ENCODE measurements at regions not wholly inside any gene's neighbourhood (a gene's known extent, or its start where the extent isn't known, plus 50 kb on each side); places are given as distances from the start of the nearest gene placed in this dataset.

DNA sequence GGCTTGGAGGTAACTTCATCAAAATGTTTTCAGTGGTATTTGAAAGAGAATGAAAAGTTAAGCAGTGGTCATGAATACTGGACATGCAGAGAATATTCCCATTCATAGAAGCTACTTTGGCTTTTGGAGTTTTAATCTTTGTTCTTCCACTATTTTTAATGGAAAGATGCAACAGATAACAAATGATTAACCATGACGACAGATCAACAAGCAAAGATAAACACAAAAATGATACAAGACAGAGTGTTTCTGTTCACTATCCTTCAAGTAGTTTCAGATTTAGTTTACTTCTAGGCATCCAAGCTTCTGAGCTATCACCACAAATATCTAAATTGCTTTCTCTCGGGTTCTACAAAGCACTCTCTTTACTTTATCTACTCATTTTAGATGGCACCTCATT is 1004.9 kb upstream of the ADGRL3 start:
- CTCF ChIA-PET = no interaction called here
- H3K27me3 Mint-ChIP-seq (ENCODE audit: unreplicated experiment) = no peaks in the 10 kb centered on the region
- H3K9me3 Mint-ChIP-seq (ENCODE audit: low read depth, unreplicated experiment) = no peaks in the 10 kb centered on the region
- TF ChIP-seq, protein P1, sequence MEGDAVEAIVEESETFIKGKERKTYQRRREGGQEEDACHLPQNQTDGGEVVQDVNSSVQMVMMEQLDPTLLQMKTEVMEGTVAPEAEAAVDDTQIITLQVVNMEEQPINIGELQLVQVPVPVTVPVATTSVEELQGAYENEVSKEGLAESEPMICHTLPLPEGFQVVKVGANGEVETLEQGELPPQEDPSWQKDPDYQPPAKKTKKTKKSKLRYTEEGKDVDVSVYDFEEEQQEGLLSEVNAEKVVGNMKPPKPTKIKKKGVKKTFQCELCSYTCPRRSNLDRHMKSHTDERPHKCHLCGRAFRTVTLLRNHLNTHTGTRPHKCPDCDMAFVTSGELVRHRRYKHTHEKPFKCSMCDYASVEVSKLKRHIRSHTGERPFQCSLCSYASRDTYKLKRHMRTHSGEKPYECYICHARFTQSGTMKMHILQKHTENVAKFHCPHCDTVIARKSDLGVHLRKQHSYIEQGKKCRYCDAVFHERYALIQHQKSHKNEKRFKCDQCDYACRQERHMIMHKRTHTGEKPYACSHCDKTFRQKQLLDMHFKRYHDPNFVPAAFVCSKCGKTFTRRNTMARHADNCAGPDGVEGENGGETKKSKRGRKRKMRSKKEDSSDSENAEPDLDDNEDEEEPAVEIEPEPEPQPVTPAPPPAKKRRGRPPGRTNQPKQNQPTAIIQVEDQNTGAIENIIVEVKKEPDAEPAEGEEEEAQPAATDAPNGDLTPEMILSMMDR (IDR thresholded peaks at IDR 0.05; ENCODE audit: unreplicated experiment) = no peak
- BruUV-seq (replicated peaks) = no TSS peak
- no peak overlapping the region for H3K27ac Mint-ChIP-seq (ENCODE audit: unreplicated experiment)
- no peak overlapping the region for H3K4me3 Mint-ChIP-seq (ENCODE audit: low read depth, unreplicated experiment)
- H3K36me3 Mint-ChIP-seq (ENCODE audit: insufficient read depth, unreplicated experiment) = no peaks in the 10 kb centered on the region
- intact Hi-C loops (cut with micrococcal nuclease; ENCODE audit: unreplicated experiment) = no loop called here
- DNase-seq = no peak
- H3K4me1 Mint-ChIP-seq (ENCODE audit: low read depth, unreplicated experiment) = no peaks in the 10 kb centered on the region

DNA sequence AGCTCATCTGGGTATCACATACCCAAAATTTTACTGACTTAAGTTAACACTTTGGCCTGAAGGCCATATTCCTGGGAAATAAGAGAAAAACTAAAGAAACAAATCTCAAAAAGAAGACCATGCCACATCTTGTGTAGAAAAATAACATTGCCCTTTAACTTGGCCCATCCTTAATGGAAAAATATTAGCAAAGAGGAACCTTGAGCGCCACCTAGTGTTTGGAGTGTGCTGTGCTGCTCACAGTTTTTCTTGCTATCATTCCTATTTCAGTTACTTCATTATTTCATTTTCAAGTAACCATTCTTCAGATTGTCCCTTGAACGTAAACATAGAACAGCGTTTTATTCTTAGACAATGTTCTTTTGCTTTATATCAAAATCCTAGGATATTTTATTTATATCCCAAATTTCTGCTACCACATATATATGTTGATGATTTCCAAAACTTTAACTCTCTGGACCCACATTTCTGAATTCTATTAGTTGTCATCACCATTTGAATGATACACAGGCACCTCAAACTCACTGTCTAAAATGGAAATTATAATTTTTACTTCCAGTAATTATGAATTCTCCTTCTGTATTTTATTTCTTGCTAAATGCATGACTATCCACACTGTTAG is 999.0 kb upstream of the ADGRL3 start:
- H3K27ac Mint-ChIP-seq (ENCODE audit: unreplicated experiment) = no peak overlapping the region
- peak; percentile 34 for DNase-seq
- no peak overlapping the region for H3K4me3 Mint-ChIP-seq (ENCODE audit: low read depth, unreplicated experiment)
- H3K4me1 Mint-ChIP-seq (ENCODE audit: low read depth, unreplicated experiment) = no peaks in the 10 kb centered on the region
- TF ChIP-seq, protein P1 (IDR thresholded peaks at IDR 0.05; ENCODE audit: unreplicated experiment) = peak; percentile 49
- H3K36me3 Mint-ChIP-seq (ENCODE audit: insufficient read depth, unreplicated experiment) = no peaks in the 10 kb centered on the region
- H3K27me3 Mint-ChIP-seq (ENCODE audit: unreplicated experiment) = no peaks in the 10 kb centered on the region
- intact Hi-C loops (cut with micrococcal nuclease; ENCODE audit: unreplicated experiment) = loop anchor here (2.0 kb wide), 1 partner anchor 954 kb away; no protein-coding TSS in a partner anchor
- CTCF ChIA-PET = no interaction called here
- no TSS peak for BruUV-seq (replicated peaks)
- no peaks in the 10 kb centered on the region for H3K9me3 Mint-ChIP-seq (ENCODE audit: low read depth, unreplicated experiment)

DNA sequence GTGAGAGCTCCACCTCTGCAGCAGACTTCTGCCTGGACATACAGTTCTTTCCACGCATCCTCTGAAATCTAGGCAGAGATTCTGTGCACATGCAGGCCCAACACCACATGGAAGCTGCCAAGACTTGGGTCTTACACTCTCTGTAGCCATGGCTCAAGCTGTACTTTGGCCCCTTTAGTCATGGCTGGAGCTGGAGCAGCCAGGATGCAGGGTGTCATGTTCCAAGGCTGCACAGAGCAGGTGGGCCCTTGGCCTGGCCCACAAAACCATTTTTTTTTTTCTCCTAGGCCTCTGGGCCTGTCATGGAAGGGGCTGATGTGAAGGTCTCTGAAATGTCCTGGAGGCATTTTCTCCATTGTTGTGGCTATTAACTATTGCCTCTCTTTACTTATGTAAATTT is 990.5 kb upstream of the ADGRL3 start:
- Mint-ChIP-seq H3K9me3 (ENCODE audit: low read depth, unreplicated experiment) (peaks cover 4% of the 10 kb centered on the region), H3K4me3 (ENCODE audit: low read depth, unreplicated experiment) (no peak overlapping the region), H3K4me1 (ENCODE audit: low read depth, unreplicated experiment) (no peaks in the 10 kb centered on the region), H3K27ac (ENCODE audit: unreplicated experiment) (no peak overlapping the region), H3K27me3 (ENCODE audit: unreplicated experiment) (no peaks in the 10 kb centered on the region), H3K36me3 (ENCODE audit: insufficient read depth, unreplicated experiment) (no peaks in the 10 kb centered on the region)
- no TSS peak for BruUV-seq (replicated peaks)
- no peak for DNase-seq
- intact Hi-C loops (cut with micrococcal nuclease; ENCODE audit: unreplicated experiment) = no loop called here
- TF ChIP-seq, protein P1 (IDR thresholded peaks at IDR 0.05; ENCODE audit: unreplicated experiment) = no peak
- CTCF ChIA-PET = no interaction called here

DNA sequence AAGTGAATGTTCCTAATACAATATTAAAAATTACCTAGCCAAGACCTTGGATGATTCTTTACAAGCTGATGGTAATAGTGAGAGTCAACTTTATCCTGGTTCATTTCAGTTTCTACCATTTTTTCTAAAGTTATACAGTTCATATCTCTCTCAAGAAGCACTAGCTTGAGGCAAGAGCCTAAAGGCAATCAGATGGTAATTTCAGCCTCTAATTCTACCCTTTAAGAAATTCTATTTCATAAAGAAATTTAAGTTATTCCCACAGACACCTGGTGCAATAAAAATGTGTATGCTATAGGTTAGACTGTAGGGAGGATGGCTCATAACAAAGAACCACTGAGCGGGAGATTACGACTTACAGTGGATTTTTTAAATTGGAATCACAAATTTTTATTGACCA is 984.2 kb upstream of the ADGRL3 start:
- DNase-seq = no peak
- Mint-ChIP-seq H3K27ac (ENCODE audit: unreplicated experiment) (no peak overlapping the region), H3K36me3 (ENCODE audit: insufficient read depth, unreplicated experiment) (no peaks in the 10 kb centered on the region), H3K4me3 (ENCODE audit: low read depth, unreplicated experiment) (no peak overlapping the region), H3K27me3 (ENCODE audit: unreplicated experiment) (no peaks in the 10 kb centered on the region), H3K9me3 (ENCODE audit: low read depth, unreplicated experiment) (no peaks in the 10 kb centered on the region), H3K4me1 (ENCODE audit: low read depth, unreplicated experiment) (no peaks in the 10 kb centered on the region)
- BruUV-seq (replicated peaks) = no TSS peak
- TF ChIP-seq, protein P1 (IDR thresholded peaks at IDR 0.05; ENCODE audit: unreplicated experiment) = no peak
- intact Hi-C loops (cut with micrococcal nuclease; ENCODE audit: unreplicated experiment) = no loop called here
- CTCF ChIA-PET = no interaction called here

Measured in Calu3 (cell line).